ENCODE measurements at regions not wholly inside any gene's neighbourhood (a gene's known extent, or its start where the extent isn't known, plus 50 kb on each side); places are given as distances from the start of the nearest gene placed in this dataset.

DNA sequence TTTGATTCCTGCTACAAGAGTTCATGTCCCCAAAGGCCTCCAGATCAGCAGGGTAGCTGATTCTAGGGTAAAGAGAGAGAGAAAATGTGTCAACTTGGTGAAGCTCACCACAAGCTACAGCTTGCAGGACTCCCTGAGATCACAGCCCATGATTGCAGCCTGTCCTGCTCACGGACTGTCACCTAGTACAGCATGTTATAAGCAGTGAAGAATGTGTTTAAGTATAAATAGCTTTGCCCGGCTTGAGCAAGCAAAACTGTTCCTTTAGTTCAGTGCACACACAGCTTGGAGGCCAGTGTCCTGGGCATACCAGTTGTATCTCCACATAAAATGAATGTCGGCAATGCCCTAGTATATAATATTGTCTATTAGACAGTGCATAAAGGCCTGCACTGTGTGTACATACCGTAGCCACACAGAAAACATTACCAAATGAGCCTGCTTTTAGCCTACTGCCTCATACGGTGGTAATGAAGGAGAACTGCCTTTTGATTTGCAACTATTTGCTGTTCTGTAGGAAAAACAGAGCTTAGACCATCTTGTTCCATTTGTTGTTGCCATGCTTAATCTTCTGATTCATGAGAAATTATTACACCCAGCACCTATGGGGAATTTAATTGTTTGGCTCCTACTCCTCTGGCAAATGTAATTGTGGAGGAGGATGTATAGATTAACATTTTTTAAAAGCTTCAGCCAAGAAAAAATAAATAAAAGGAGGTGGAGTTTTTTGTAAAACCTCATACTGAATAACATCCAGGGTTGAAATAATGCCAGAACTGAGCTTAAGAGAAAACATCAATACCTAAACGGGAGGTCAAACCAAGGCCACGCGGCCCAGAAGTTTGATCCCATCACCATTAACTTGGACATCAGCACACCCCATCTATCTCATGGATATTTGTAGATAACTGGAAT is 108.1 kb upstream of the G2E3 start:
- TF ChIP-seq EP300 (IDR thresholded peaks at IDR 0.05) (no peak), POLR2A (IDR thresholded peaks at IDR 0.05; ENCODE audit: low read depth) (no peak)
- TF ChIP-seq, protein P1, sequence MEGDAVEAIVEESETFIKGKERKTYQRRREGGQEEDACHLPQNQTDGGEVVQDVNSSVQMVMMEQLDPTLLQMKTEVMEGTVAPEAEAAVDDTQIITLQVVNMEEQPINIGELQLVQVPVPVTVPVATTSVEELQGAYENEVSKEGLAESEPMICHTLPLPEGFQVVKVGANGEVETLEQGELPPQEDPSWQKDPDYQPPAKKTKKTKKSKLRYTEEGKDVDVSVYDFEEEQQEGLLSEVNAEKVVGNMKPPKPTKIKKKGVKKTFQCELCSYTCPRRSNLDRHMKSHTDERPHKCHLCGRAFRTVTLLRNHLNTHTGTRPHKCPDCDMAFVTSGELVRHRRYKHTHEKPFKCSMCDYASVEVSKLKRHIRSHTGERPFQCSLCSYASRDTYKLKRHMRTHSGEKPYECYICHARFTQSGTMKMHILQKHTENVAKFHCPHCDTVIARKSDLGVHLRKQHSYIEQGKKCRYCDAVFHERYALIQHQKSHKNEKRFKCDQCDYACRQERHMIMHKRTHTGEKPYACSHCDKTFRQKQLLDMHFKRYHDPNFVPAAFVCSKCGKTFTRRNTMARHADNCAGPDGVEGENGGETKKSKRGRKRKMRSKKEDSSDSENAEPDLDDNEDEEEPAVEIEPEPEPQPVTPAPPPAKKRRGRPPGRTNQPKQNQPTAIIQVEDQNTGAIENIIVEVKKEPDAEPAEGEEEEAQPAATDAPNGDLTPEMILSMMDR (IDR thresholded peaks at IDR 0.05): no peak

Data from esophagus muscularis mucosa (tissue), 4 donors.